SK-N-SH (cell line): ENCODE measurements at regions not wholly inside any gene's neighbourhood (a gene's known extent, or its start where the extent isn't known, plus 50 kb on each side); places are given as distances from the start of the nearest gene placed in this dataset.

Experiments
- CTCF ChIA-PET: fragments of 300-600, 350-600 bp; formaldehyde crosslinking; extraction: SDS; loops from one replicate; lab custom pipeline; 2021; lab: Yijun Ruan, JAX
- POLR2A ChIA-PET: fragments of 350-600 bp; sonication (Branson Sonifier 250); formaldehyde crosslinking; extraction: SDS; loops from one replicate; lab custom pipeline; 2020; ENCODE audit warnings: antibody characterized with exemption, inconsistent platforms; lab: Yijun Ruan, JAX
- DNase-seq: peaks from one replicate; pipeline ENCODE4 v3.0.0; 2012
- H2AFZ ChIP-seq: fragments of 200-600 bp; sonication (generic); 2 replicates; pipeline ENCODE4 v1.8.1; 2016; ENCODE audit warnings: antibody characterized with exemption, mild to moderate bottlenecking, low read depth
- H3F3A ChIP-seq: fragments of 200-600 bp; sonication (generic); replicated peaks from 2 replicates; pipeline ENCODE3; 2016; ENCODE audit warnings: antibody characterized with exemption, mild to moderate bottlenecking; ENCODE audit not compliant: insufficient read depth
- H3K27ac ChIP-seq, 2 experiments: fragments of 200-500 bp in 1 of 2; fragments of 200-600 bp in 1 of 2; sonication (Bioruptor generic) in 1 of 2; sonication (generic), shearing (Covaris generic) in 1 of 2; 2 replicates each; pipeline versions ENCODE4 v1.5.1 to v1.6.1; 2014 to 2016; ENCODE audit warnings: low read depth in 2 of 2, inconsistent platforms in 1 of 2, low read length in 1 of 2, mild to moderate bottlenecking in 1 of 2, mixed read lengths in 1 of 2
- H3K27me3 ChIP-seq: fragments of 200-600 bp; sonication (generic), shearing (Covaris generic); 2 replicates; pipeline ENCODE4 v1.6.1; 2016; ENCODE audit warnings: mixed run types; ENCODE audit not compliant: insufficient read depth
- H3K36me3 ChIP-seq, 2 experiments: fragments of 200-500 bp in 1 of 2; fragments of 200-600 bp in 1 of 2; sonication (Bioruptor generic) in 1 of 2; sonication (generic) in 1 of 2; replicated peaks in 1 of 2; 2 replicates each; pipeline versions ENCODE3 to v1.5.1; 2014 to 2016; ENCODE audit warnings: low read length in 1 of 2, mild to moderate bottlenecking in 1 of 2; ENCODE audit not compliant: insufficient read depth in 2 of 2, control insufficient read depth in 1 of 2
- H3K4me1 ChIP-seq, 2 experiments: fragments of 200-500 bp in 1 of 2; fragments of 200-600 bp in 1 of 2; sonication (Bioruptor generic) in 1 of 2; sonication (generic), shearing (Covaris generic) in 1 of 2; 2 replicates each; pipeline versions ENCODE4 v1.5.1 to v1.6.1; 2014 to 2016; ENCODE audit warnings: low read depth in 1 of 2, low read length in 1 of 2, mixed run types in 1 of 2; ENCODE audit not compliant: insufficient read depth in 2 of 2, control insufficient read depth in 1 of 2
- H3K4me2 ChIP-seq: fragments of 200-600 bp; sonication (generic), shearing (Covaris generic); 2 replicates; pipeline ENCODE4 v1.6.1; 2017; ENCODE audit warnings: mixed run types
- H3K4me3 ChIP-seq, 2 experiments: fragments of 200-500 bp in 1 of 2; fragments of 200-600 bp in 1 of 2; sonication (Bioruptor generic) in 1 of 2; sonication (generic), shearing (Covaris generic) in 1 of 2; 2 replicates each; pipeline versions ENCODE4 v1.5.1 to v1.8.1; 2014 to 2016; ENCODE audit warnings: low read depth in 2 of 2, inconsistent platforms in 1 of 2, low read length in 1 of 2, mild to moderate bottlenecking in 1 of 2, mixed read lengths in 1 of 2, moderate library complexity in 1 of 2
- H3K79me2 ChIP-seq: fragments of 200-600 bp; sonication (generic); 2 replicates; pipeline ENCODE4 v1.8.1; 2017; ENCODE audit warnings: mild to moderate bottlenecking; ENCODE audit not compliant: insufficient read depth
- H3K9ac ChIP-seq: fragments of 200-600 bp; sonication (generic); 2 replicates; pipeline ENCODE4 v1.6.1; 2017; ENCODE audit warnings: mixed run types
- H3K9me2 ChIP-seq: fragments of 200-600 bp; sonication (generic); 2 replicates; pipeline ENCODE4 v1.6.1; 2017; ENCODE audit warnings: mixed run types
- H3K9me3 ChIP-seq: fragments of 200-600 bp; sonication (generic); 2 replicates; pipeline ENCODE4 v1.6.1; 2017; ENCODE audit warnings: mixed run types, mild to moderate bottlenecking, moderate library complexity
- H4K20me1 ChIP-seq: fragments of 200-600 bp; sonication (generic); 2 replicates; pipeline ENCODE4 v1.6.1; 2017; ENCODE audit warnings: mild to moderate bottlenecking, mixed run types; ENCODE audit not compliant: insufficient read depth
- CHD2 ChIP-seq: fragments of 150-350 bp; IDR thresholded peaks from 2 replicates; pipeline ENCODE4 v1.6.1; 2018; ENCODE audit warnings: low read length; ENCODE audit not compliant: partially characterized antibody
- FOXJ3 ChIP-seq: sonication (generic); formaldehyde crosslinking; IDR thresholded peaks from 2 replicates; pipeline ENCODE4 v1.5.1; 2020; ENCODE audit warnings: mild to moderate bottlenecking, missing genetic modification reagents
- MXI1 ChIP-seq: IDR thresholded peaks from 2 replicates; pipeline ENCODE4 v1.6.1; 2012; ENCODE audit warnings: mild to moderate bottlenecking, low read depth, low read length, improper control_type of control experiment
- NRF1 ChIP-seq: IDR thresholded peaks from 2 replicates; pipeline ENCODE4 v1.6.1; 2012; ENCODE audit warnings: low read depth, mild to moderate bottlenecking, low read length
- SIN3A ChIP-seq: IDR thresholded peaks from 2 replicates; pipeline ENCODE4 v1.6.1; 2012; ENCODE audit warnings: low read depth, mild to moderate bottlenecking, low read length, moderate library complexity, borderline replicate concordance
- SMC3 ChIP-seq: IDR thresholded peaks from 2 replicates; pipeline ENCODE4 v1.6.1; 2012; ENCODE audit warnings: low read depth, low read length, improper control_type of control experiment
- TAF1 ChIP-seq: IDR thresholded peaks from 2 replicates; pipeline ENCODE4 v1.6.1; 2012; ENCODE audit warnings: low read depth, mild to moderate bottlenecking, low read length, moderate library complexity, borderline replicate concordance
- TCF12 ChIP-seq: IDR thresholded peaks from 2 replicates; pipeline ENCODE4 v1.4.0; 2012
- YY1 ChIP-seq: IDR thresholded peaks from 2 replicates; pipeline ENCODE4 v1.4.0; 2012; ENCODE audit warnings: low read depth, mild to moderate bottlenecking
- WGBS: methylation state at CpG from one replicate; pipeline ENCODE4 v1.1.6; 2017; ENCODE audit warnings: low lambda C conversion rate; 5-methylcytosine and 5-hydroxymethylcytosine counted together
- TF ChIP-seq, protein P1 (sequence below): fragments of 150-350 bp; IDR thresholded peaks from 2 replicates; pipeline ENCODE4 v1.6.1; 2017; ENCODE audit warnings: antibody characterized with exemption, low read length, low read depth, borderline replicate concordance
- TF ChIP-seq, protein P2 (sequence below): IDR thresholded peaks from 2 replicates; pipeline ENCODE4 v1.6.1; 2012; ENCODE audit warnings: mild to moderate bottlenecking, low read depth, low read length, moderate library complexity

DNA sequence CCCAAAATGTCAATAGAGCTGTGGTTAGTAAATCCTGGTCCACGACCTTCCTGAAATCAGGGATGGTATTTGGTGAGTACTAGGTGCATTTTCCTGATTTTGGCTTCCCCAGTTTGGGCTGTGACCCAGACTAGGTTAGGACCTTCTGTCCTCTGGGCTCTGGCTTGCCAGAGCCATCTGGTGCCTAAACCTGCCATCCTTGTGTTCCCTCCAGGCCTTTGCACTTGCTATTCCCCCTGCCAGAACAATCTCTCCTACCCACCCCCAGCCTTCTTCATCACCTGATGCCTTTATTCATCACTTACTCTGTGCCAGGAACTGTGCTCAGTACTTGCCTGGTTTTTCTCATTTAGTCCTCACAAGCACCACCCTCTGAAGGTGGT lies 216.7 kb downstream of the RBM19 start:
- H3K4me1 ChIP-seq = no peaks in the 10 kb centered on the region; a peak in 1 of 4 replicates
- WGBS = 20% methylated on average over 1 of the region's 1 CpG
- CTCF ChIA-PET = no interaction called here
- H2AFZ ChIP-seq = no peak overlapping the region
- DNase-seq = no peak
- H4K20me1 ChIP-seq = no peaks in the 10 kb centered on the region
- H3K4me2 ChIP-seq = no peak overlapping the region
- no peaks in the 10 kb centered on the region for H3K79me2 ChIP-seq
- H3K9me2 ChIP-seq = no peaks in the 10 kb centered on the region
- no peaks in the 10 kb centered on the region for H3F3A ChIP-seq
- H3K36me3 ChIP-seq = no peaks in the 10 kb centered on the region
- POLR2A ChIA-PET = no interaction called here
- H3K9ac ChIP-seq = no peak overlapping the region
- H3K9me3 ChIP-seq = no peaks in the 10 kb centered on the region
- H3K4me3 ChIP-seq = no peak overlapping the region
- no peak overlapping the region for H3K27ac ChIP-seq
- TF ChIP-seq CHD2 = no peak
- TF ChIP-seq TAF1 = no peak
- no peak for TF ChIP-seq TCF12
- no peak for TF ChIP-seq SIN3A
- no peak for TF ChIP-seq SMC3
- no peak for TF ChIP-seq NRF1
- TF ChIP-seq, protein P1, sequence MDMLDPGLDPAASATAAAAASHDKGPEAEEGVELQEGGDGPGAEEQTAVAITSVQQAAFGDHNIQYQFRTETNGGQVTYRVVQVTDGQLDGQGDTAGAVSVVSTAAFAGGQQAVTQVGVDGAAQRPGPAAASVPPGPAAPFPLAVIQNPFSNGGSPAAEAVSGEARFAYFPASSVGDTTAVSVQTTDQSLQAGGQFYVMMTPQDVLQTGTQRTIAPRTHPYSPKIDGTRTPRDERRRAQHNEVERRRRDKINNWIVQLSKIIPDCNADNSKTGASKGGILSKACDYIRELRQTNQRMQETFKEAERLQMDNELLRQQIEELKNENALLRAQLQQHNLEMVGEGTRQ = no peak
- TF ChIP-seq YY1 = no peak
- TF ChIP-seq, protein P2, sequence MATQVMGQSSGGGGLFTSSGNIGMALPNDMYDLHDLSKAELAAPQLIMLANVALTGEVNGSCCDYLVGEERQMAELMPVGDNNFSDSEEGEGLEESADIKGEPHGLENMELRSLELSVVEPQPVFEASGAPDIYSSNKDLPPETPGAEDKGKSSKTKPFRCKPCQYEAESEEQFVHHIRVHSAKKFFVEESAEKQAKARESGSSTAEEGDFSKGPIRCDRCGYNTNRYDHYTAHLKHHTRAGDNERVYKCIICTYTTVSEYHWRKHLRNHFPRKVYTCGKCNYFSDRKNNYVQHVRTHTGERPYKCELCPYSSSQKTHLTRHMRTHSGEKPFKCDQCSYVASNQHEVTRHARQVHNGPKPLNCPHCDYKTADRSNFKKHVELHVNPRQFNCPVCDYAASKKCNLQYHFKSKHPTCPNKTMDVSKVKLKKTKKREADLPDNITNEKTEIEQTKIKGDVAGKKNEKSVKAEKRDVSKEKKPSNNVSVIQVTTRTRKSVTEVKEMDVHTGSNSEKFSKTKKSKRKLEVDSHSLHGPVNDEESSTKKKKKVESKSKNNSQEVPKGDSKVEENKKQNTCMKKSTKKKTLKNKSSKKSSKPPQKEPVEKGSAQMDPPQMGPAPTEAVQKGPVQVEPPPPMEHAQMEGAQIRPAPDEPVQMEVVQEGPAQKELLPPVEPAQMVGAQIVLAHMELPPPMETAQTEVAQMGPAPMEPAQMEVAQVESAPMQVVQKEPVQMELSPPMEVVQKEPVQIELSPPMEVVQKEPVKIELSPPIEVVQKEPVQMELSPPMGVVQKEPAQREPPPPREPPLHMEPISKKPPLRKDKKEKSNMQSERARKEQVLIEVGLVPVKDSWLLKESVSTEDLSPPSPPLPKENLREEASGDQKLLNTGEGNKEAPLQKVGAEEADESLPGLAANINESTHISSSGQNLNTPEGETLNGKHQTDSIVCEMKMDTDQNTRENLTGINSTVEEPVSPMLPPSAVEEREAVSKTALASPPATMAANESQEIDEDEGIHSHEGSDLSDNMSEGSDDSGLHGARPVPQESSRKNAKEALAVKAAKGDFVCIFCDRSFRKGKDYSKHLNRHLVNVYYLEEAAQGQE = no peak
- H3K27me3 ChIP-seq = 0 out of 2 replicates have a peak, but pooled peaks cover 4% of the 10 kb centered on the region

DNA sequence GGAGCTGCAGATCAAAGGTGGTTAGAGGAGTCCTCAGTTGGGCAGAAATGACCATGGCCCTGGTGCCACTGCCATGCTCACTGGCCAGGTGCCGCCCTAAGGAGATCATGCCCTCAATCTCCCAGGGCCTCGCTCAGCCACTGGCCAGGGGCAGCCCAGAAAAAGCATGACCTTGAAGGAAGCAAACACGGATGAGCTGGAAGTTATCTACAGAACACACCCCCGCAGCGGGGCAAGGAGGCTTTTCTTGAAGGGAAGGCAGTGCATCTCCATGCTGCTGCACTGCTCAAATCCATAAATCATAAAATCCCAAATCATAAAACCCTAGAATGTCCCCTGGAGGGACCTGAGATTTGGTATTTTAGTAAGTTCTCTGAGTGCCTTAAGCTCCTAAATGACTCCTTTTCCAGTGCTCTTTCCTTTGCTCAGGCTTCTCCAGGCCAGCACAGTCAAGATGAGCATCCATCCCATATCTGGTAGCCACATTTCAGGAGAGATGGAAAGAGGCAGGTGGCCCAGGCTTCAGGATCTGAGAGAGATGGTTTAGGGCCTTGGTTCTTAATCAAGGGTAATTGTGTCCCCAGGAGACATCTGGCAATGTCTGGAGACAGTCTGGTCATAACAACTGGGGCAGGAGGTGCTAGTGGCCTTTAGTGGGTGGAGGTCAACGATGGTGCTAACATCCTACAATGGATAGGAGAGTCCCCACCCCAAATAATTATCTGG lies 217.3 kb downstream of the RBM19 start:
- WGBS = 33% methylated on average over 4 of the region's 6 CpGs
- Histone ChIP-seq H3K4me2 (no peak overlapping the region), H3K79me2 (no peaks in the 10 kb centered on the region), H3K27ac (no peak overlapping the region), H3K36me3 (no peaks in the 10 kb centered on the region), H3K4me3 (no peak overlapping the region), H2AFZ (no peak overlapping the region), H3K9ac (no peak overlapping the region), H3K4me1 (no peaks in the 10 kb centered on the region; a peak in 1 of 4 replicates), H4K20me1 (no peaks in the 10 kb centered on the region), H3K9me2 (no peaks in the 10 kb centered on the region), H3K9me3 (no peaks in the 10 kb centered on the region), H3F3A (no peaks in the 10 kb centered on the region), H3K27me3 (0 out of 2 replicates have a peak, but pooled peaks cover 4% of the 10 kb centered on the region)
- TF ChIP-seq MXI1 (no peak), SMC3 (no peak), FOXJ3 (CRISPR knock-in tag) (no peak)
- ChIA-PET POLR2A (no interaction called here), CTCF (no interaction called here)
- DNase-seq = no peak
